Heart right ventricle (tissue), 16 donors: ENCODE measurements at regions not wholly inside any gene's neighbourhood (a gene's known extent, or its start where the extent isn't known, plus 50 kb on each side); places are given as distances from the start of the nearest gene placed in this dataset.

ENCODE experiments used
- ATAC-seq, 8 donors: fragments of 200-7000 bp; cut with Tn5 transposase; one replicate each; pipeline ENCODE4 v1.9.1; 2020; ENCODE audit warnings: mild to moderate bottlenecking in 8 of 8, moderate library complexity in 8 of 8, moderate number of reproducible peaks in 1 of 8
- DNase-seq, 2 donors: peaks; one replicate each; pipeline ENCODE4 v3.0.0-alpha.2; 2020
- H3K27ac ChIP-seq, 10 donors: fragments of 200-600 bp; sonication (generic) in 2 of 10; one replicate each; pipeline versions ENCODE4 v1.5.0 to v1.8.0; 2020 to 2022; ENCODE audit warnings: mild to moderate bottlenecking in 3 of 10
- H3K27me3 ChIP-seq, 7 donors: fragments of 200-600 bp; one replicate each; pipeline ENCODE4 v1.8.0; 2021 to 2022; ENCODE audit warnings: mild to moderate bottlenecking in 2 of 7
- H3K36me3 ChIP-seq, 9 donors: fragments of 200-600 bp; sonication (generic) in 1 of 9; one replicate each; pipeline versions ENCODE4 v1.5.0 to v1.8.0; 2020 to 2022; ENCODE audit warnings: mild to moderate bottlenecking in 2 of 9
- H3K4me1 ChIP-seq, 9 donors: fragments of 200-600 bp; sonication (generic) in 1 of 9; one replicate each; pipeline versions ENCODE4 v1.5.0 to v1.8.0; 2020 to 2022; ENCODE audit warnings: mild to moderate bottlenecking in 4 of 9
- H3K4me3 ChIP-seq, 10 donors: fragments of 200-600 bp; sonication (generic) in 2 of 10; one replicate each; pipeline versions ENCODE4 v1.5.0 to v1.8.0; 2020 to 2022; ENCODE audit warnings: mild to moderate bottlenecking in 7 of 10, moderate library complexity in 2 of 10
- H3K9me3 ChIP-seq, 11 donors: fragments of 200-600 bp in 10 of 11; sonication (generic) in 2 of 11; one replicate each; pipeline versions ENCODE4 v1.5.0 to v1.8.0; 2013 to 2022; ENCODE audit warnings: mild to moderate bottlenecking in 2 of 11, control low read depth in 1 of 11, moderate library complexity in 1 of 11
- CTCF ChIP-seq, 9 donors: fragments of 200-600 bp; sonication (generic) in 2 of 9; IDR thresholded peaks; one replicate each; pipeline versions ENCODE4 v1.5.0 to v1.8.0; 2021 to 2022; ENCODE audit warnings: antibody characterized with exemption in 9 of 9, mild to moderate bottlenecking in 5 of 9, moderate library complexity in 1 of 9
- WGBS, 2 donors: extraction: QIAGEN DNeasy Blood & Tissue Kit; methylation state at CpG; one replicate each; pipeline ENCODE4 v1.1.7; 2013; ENCODE audit warnings: inconsistent platforms in 1 of 2; 5-methylcytosine and 5-hydroxymethylcytosine counted together
- intact Hi-C, 10 donors: fragments of 100-400 bp; cut with DNase I; formaldehyde crosslinking; loops; one replicate each; pipeline versions ENCODE4 v1.11.1 to v1.14.2; 2022
- donor health status: Arrhythmogenic right ventricular cardiomyopathy.
- donor health status: ischemic (EF 13 %, LVEDD 7.1; RV severe dilation, severe dysfunction).
- donor health status: healthy with polysubstance abuse.
- donor health status: DM: no; HTN: yes; CAD: no.
- donor health status: DM: no; HTN: no; CAD: no.
- donor health status: ischemic (EF 25% LVEDD 6.9; RV normal size, moderate dysfunction).
- donor health status: ischemic (EF 25% LVEDD 5.7; RV mildly dilated, moderate dysfunction).
- donor health status: healthy.
- donor health status: DM: yes; HTN: yes; CAD: no.
- donor health status: Ischemic cardiomyopathy.
- donor health status: ischemic (EF 35%, LVEDD 5.7; RV mildly dilated, moderate dysfunction).
- donor health status: nonischemic (EF 11% LVEDD 7.7; RV severe dilation, severe dysfunction).
- donor health status: DM: yes; HTN: yes; CAD: no.
- donor health status: PGD.
- donor health status: ischemic (EF 29% LVEDD 5.4; RV normal size, mild dysfunction).
- donor health status: nonischemic (EF 23%, LVEDD 6.1; RV moderate dilation, normal function).

- Histone ChIP-seq H3K9me3 (peaks cover 0 to 6% (median 0%) of the 10 kb centered on the region in 11 donors), H3K27ac (no peak overlapping the region), H3K36me3 (no peaks in the 10 kb centered on the region), H3K27me3 (peaks cover 0 to 13% (median 0%) of the 10 kb centered on the region in 7 donors), H3K4me1 (peaks cover 0 to 30% (median 17%) of the 10 kb centered on the region in 9 donors), H3K4me3 (no peak overlapping the region)
- no peak for ATAC-seq
- TF ChIP-seq CTCF (IDR thresholded peaks at IDR 0.05) = no peak
- no peak for DNase-seq
- 60 to 76% methylated on average over 63 to 65 of the region's 65 CpGs for WGBS, 2 donors
- intact Hi-C loops = no loop called here
These were observed 174.5 kb upstream of the HS6ST1 start for GRCh38 chr2:128492966-128493811.

DNA sequence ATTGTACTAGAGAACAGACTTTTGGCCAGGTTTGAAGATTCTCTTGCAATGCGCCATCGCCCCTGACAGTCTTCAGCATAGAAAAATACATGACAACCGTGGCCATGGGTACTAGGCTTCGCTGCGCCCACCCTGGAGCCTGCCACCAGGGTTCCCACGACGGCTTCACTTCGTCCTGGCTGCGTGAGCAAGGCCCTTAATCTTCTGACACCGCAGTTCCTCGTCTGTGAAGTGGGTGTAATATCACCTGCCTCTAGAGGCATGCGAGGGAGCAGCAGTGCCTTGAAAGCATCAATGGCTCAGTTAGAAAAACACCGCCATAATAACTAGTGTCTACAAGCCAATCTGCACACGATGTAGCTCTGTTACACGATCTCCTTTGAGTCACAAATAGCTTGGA is 175.2 kb upstream of the HS6ST1 start:
- Histone ChIP-seq H3K9me3 (peaks cover 0 to 6% (median 0%) of the 10 kb centered on the region in 11 donors), H3K4me3 (no peak overlapping the region), H3K36me3 (no peaks in the 10 kb centered on the region), H3K4me1 (peaks cover 0 to 30% (median 17%) of the 10 kb centered on the region in 9 donors), H3K27me3 (peaks cover 0 to 13% (median 0%) of the 10 kb centered on the region in 7 donors), H3K27ac (peak overlapping the region in 5 of 10 donors; percentile 46 to 80 (median 67))
- 61 to 68% methylated on average over 15 of the region's 15 CpGs for WGBS, 2 donors
- DNase-seq (no peak), ATAC-seq (no peak)
- no peak for TF ChIP-seq CTCF (IDR thresholded peaks at IDR 0.05)
- intact Hi-C loops = loop anchor here in 1 of 10 donors (2.0 kb wide), 1 partner anchor 21 kb away; no protein-coding TSS in a partner anchor

GRCh38 chr2:128494307-128494639 is 175.6 kb upstream of the HS6ST1 start:
- Histone ChIP-seq H3K4me3 (no peak overlapping the region), H3K36me3 (no peaks in the 10 kb centered on the region), H3K27ac (peak overlapping the region in 6 of 10 donors; percentile 30 to 80 (median 66)), H3K4me1 (peaks cover 0 to 30% (median 17%) of the 10 kb centered on the region in 9 donors), H3K9me3 (peaks cover 0 to 6% (median 0%) of the 10 kb centered on the region in 11 donors), H3K27me3 (peaks cover 0 to 13% (median 0%) of the 10 kb centered on the region in 7 donors)
- no peak for DNase-seq
- intact Hi-C loops = loop anchor here in 1 of 10 donors (2.0 kb wide), 1 partner anchor 21 kb away; no protein-coding TSS in a partner anchor
- no peak for ATAC-seq
- no peak for TF ChIP-seq CTCF (IDR thresholded peaks at IDR 0.05)
- WGBS, 2 donors = 15 to 26% methylated on average over 8 of the region's 8 CpGs

DNA sequence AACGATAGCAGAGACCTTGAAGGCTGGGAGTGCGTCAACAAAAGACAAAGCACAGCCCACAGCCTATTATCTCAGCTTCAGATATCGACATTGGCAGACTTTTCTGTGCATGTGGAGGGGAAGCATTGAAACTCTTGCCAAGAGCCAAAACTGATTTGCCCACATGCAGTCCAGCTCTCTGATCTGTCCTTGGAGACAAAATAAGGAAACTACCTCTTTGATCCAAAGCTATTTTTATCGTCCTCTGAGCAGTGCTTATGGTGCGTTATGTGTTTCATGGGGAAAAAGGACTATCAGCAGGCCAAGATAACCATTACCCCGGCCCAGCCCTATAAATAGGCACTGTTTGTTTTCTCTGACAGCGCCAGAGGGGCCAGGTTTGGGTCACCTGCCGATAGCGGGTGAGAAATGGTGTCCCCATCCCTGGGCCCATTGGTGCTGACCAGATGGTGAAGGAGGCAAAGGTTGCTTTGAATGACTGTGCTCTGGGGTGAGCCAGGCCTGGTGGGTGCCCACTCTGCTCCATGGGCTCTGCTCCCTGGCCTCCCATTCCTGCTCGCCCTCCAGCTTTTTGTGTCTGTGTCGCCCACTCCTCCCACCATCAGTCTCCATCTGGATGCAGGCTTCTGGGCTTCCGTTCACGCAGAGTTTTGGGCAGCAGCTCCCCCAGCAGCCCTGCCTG is 176.1 kb upstream of the HS6ST1 start:
- DNase-seq = peak in 1 of 2 donors; percentile 61
- peak; percentile 60 to 94 (median 88) for ATAC-seq
- H3K9me3 ChIP-seq = peaks cover 0 to 6% (median 0%) of the 10 kb centered on the region in 11 donors
- TF ChIP-seq CTCF (IDR thresholded peaks at IDR 0.05) = no peak
- H3K4me3 ChIP-seq = no peak overlapping the region
- intact Hi-C loops = loop anchor here in 1 of 10 donors (2.0 kb wide), 1 partner anchor 22 kb away; no protein-coding TSS in a partner anchor
- peaks cover 0 to 28% (median 17%) of the 10 kb centered on the region in 9 donors for H3K4me1 ChIP-seq
- peak overlapping the region; percentile 23 to 80 (median 60) for H3K27ac ChIP-seq
- no peaks in the 10 kb centered on the region for H3K36me3 ChIP-seq
- H3K27me3 ChIP-seq = peaks cover 0 to 13% (median 0%) of the 10 kb centered on the region in 7 donors
- WGBS, 2 donors = 21 to 30% methylated on average over 13 of the region's 13 CpGs
